ENCODE measurements at regions not wholly inside any gene's neighbourhood (a gene's known extent, or its start where the extent isn't known, plus 50 kb on each side); places are given as distances from the start of the nearest gene placed in this dataset.

DNA sequence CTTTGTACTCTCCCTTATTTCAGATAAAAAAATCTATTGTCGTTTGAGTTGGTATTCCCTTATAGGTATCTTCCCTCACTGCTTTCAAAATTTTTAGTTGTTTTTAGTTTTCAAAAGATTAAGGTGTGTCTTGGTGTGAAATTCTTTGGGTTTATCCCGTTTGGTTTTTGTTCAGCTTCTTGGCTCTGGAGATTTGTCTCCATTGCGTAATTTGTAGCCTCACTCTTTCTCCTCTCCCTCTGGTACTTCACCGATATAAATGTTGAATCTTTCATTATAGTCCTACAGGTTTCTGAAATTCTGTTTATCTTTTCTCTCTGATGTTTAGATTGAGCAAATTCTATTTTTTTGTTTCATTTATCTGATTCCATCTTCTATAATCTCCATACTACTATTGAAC lies 113.8 kb upstream of the HS6ST1 start:
- 84 to 86% (median 85%) methylated on average over 4 of the region's 4 CpGs for WGBS, 3 donors
- Histone ChIP-seq H3K36me3 (no peaks in the 10 kb centered on the region), H3K4me3 (no peak overlapping the region), H3K9me3 (no peaks in the 10 kb centered on the region), H3K27me3 (no peaks in the 10 kb centered on the region), H3K27ac (no peak overlapping the region), H3K4me1 (ENCODE audit: insufficient read depth) (no peaks in the 10 kb centered on the region)
- TF ChIP-seq EP300 (IDR thresholded peaks at IDR 0.05) = no peak
- TF ChIP-seq, protein P1, sequence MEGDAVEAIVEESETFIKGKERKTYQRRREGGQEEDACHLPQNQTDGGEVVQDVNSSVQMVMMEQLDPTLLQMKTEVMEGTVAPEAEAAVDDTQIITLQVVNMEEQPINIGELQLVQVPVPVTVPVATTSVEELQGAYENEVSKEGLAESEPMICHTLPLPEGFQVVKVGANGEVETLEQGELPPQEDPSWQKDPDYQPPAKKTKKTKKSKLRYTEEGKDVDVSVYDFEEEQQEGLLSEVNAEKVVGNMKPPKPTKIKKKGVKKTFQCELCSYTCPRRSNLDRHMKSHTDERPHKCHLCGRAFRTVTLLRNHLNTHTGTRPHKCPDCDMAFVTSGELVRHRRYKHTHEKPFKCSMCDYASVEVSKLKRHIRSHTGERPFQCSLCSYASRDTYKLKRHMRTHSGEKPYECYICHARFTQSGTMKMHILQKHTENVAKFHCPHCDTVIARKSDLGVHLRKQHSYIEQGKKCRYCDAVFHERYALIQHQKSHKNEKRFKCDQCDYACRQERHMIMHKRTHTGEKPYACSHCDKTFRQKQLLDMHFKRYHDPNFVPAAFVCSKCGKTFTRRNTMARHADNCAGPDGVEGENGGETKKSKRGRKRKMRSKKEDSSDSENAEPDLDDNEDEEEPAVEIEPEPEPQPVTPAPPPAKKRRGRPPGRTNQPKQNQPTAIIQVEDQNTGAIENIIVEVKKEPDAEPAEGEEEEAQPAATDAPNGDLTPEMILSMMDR (IDR thresholded peaks at IDR 0.05) = no peak
- no peak for TF ChIP-seq POLR2A (IDR thresholded peaks at IDR 0.05)
- DNase-seq = no peak
- intact Hi-C loops (cut with DNase I) = no loop called here

DNA sequence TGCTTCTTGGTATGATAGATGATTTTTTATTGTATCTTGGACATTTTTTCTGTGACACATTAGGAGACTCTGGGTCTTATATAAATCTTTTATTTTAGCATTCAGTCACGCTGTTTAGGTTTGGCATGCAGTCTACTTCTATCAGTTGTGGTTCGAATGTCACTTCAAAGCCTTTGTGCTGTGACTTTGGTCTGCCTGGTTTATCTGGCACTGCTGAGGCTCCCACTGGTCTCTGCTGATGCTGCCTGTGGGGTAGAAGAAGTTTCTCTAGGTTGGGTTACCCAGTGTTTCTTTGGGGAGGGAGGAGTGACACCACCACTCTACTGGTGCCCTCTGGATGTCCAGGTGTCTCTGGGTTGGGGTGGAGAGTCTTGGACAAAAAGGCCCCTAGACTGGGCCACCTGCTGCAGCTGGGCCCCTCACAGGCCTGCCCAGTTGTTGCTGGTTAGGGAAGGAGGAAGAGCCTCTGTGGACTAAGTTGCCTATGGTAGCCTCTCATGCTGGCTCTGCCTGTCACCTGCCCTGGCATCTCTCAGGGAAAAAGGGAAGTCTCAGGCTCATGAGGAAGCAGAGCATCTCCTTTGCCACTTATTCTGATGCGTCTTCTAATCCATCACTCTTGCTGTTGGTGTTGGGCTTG lies 115.4 kb upstream of the HS6ST1 start:
- intact Hi-C loops (cut with DNase I) = no loop called here
- peak in 1 of 5 donors; percentile 7 for DNase-seq
- TF ChIP-seq EP300 (IDR thresholded peaks at IDR 0.05) = no peak
- no peak for TF ChIP-seq POLR2A (IDR thresholded peaks at IDR 0.05)
- TF ChIP-seq, protein P1 (IDR thresholded peaks at IDR 0.05) = no peak
- WGBS, 3 donors = 91 to 97% (median 92%) methylated on average over 3 of the region's 3 CpGs
- no peaks in the 10 kb centered on the region for H3K4me1 ChIP-seq (ENCODE audit: insufficient read depth)
- no peaks in the 10 kb centered on the region for H3K9me3 ChIP-seq
- H3K27ac ChIP-seq = no peak overlapping the region
- H3K36me3 ChIP-seq = no peaks in the 10 kb centered on the region
- no peak overlapping the region for H3K4me3 ChIP-seq
- H3K27me3 ChIP-seq = no peaks in the 10 kb centered on the region

DNA sequence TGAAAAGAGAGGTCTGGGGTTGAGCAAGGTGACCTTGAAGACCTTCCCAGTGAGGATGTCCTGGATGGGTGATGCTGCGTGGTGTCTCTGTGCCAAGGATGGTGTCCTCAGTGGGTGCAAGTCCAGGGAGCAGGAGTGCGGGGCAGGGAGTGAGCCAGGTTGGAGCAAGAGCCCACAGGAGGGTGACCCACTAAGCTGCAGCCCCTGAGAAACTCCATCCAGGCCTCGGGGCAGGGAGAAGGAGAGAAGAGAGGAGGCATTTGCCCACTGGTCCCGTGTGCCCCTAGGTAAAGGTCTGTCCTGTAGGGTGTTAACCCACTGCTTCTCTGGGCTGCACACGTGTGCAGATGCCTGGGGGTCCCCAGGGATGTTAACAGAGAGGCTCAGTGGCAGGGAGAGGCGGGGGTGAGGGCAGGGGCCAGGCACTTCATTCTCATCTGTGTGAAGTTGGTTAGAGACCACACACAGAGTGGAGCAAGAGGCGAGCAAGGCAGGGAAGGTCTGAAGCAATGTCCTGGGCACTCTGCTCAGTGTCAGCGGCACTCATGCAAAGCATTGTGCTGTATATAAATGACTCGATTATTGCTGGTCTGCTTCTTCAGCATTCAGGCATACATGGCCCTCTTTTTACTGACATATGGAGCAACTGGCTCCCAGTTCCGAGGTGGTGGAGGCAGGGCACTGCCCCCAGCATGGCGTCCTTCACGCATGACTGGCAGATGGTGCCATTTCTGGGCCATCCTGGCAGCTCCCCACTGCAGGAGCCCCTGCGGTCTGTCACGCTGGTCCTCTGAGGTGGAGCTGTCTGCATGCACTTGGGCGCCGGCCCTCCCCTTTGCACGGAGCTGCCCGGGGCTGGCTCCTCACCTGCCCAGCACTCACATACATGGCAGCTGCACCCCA lies 117.2 kb upstream of the HS6ST1 start:
- H3K9me3 ChIP-seq = no peaks in the 10 kb centered on the region
- no peaks in the 10 kb centered on the region for H3K4me1 ChIP-seq (ENCODE audit: insufficient read depth)
- WGBS, 3 donors = 88 to 93% (median 90%) methylated on average over 18 of the region's 18 CpGs
- intact Hi-C loops (cut with DNase I) = no loop called here
- H3K27me3 ChIP-seq = no peaks in the 10 kb centered on the region
- no peak overlapping the region for H3K4me3 ChIP-seq
- DNase-seq = peak in 2 of 5 donors; percentile 7 to 13
- TF ChIP-seq, protein P1 (IDR thresholded peaks at IDR 0.05) = no peak
- no peak for TF ChIP-seq EP300 (IDR thresholded peaks at IDR 0.05)
- no peak overlapping the region for H3K27ac ChIP-seq
- no peaks in the 10 kb centered on the region for H3K36me3 ChIP-seq

DNA sequence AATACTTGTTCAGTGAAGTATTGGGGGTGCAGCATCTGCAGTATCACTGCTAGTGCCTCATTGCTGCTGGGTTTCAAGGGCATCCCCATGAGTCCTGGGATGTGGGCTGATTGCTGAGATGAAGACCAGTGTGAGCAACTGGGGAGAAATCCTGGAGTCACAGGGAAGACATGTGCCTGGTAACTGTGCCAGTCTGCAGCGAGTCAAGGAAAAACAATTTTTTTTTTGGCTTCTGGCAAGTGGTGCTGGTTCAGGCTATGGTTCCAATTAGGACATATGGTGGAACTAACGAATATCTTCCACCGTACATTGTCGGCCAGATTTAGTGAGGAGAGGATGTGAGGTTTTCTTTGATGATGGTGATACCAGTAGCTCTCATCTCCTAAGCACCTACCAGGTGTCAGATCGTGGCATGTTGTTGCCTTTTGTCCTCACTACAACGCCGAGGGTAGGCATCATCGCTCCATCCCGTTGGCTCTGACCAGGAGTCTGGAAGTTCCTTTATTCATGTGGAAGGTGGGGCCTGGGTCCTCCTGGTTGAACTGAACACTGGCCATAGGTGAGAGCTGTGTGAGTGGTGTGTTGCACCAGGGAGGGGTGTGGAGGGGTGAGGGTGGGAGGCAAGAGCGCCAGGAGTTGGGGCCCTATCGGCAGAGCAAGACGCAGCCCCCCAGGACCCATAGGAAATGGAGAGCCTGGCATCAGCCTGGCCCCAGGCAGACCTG lies 118.0 kb upstream of the HS6ST1 start:
- Histone ChIP-seq H3K9me3 (no peaks in the 10 kb centered on the region), H3K4me3 (no peak overlapping the region), H3K27ac (no peak overlapping the region), H3K4me1 (ENCODE audit: insufficient read depth) (peaks cover under 1% of the 10 kb centered on the region), H3K27me3 (no peaks in the 10 kb centered on the region), H3K36me3 (no peaks in the 10 kb centered on the region)
- no peak for TF ChIP-seq POLR2A (IDR thresholded peaks at IDR 0.05)
- no peak for TF ChIP-seq EP300 (IDR thresholded peaks at IDR 0.05)
- TF ChIP-seq, protein P1 (IDR thresholded peaks at IDR 0.05) = no peak
- DNase-seq = peak in 2 of 5 donors; percentile 3 to 7
- intact Hi-C loops (cut with DNase I) = no loop called here
- 91 to 95% (median 93%) methylated on average over 12 of the region's 12 CpGs for WGBS, 3 donors

All from ovary (tissue), 7 donors.